ENCODE measurements at regions not wholly inside any gene's neighbourhood (a gene's known extent, or its start where the extent isn't known, plus 50 kb on each side); places are given as distances from the start of the nearest gene placed in this dataset.
A peak's percentile ranks its signal among the peaks of the same experiment; 100 is the strongest.

- no peak for DNase-seq
Observed at GRCh38 chr12:71071536-71072097, 86.2 kb downstream of the TSPAN8 start.

- no peak for DNase-seq
Observed at GRCh38 chr12:71070416-71071128, 87.2 kb downstream of the TSPAN8 start.

- no peak for DNase-seq
Observed at GRCh38 chr12:71069311-71069710, 88.5 kb downstream of the TSPAN8 start.

- DNase-seq, result no peak
Observed at GRCh38 chr12:71063087-71063486, 94.7 kb downstream of the TSPAN8 start.

- DNase-seq, result no peak
Observed at GRCh38 chr12:71061451-71061850, 96.3 kb downstream of the TSPAN8 start.

- DNase-seq, result no peak
Observed at GRCh38 chr12:71060426-71060825, 97.4 kb downstream of the TSPAN8 start.

- no peak for DNase-seq
Observed at GRCh38 chr12:71057330-71057729, 100.5 kb downstream of the TSPAN8 start.

GRCh38 chr12:71054551-71054950 lies 103.2 kb downstream of the TSPAN8 start:
- DNase-seq, result no peak

GRCh38 chr12:71046215-71046614 lies 111.6 kb downstream of the TSPAN8 start:
- DNase-seq, result no peak

- no peak for DNase-seq
Observed at GRCh38 chr12:71045781-71046180, 112.0 kb downstream of the TSPAN8 start.

GRCh38 chr12:71041476-71041875 lies 116.3 kb downstream of the TSPAN8 start:
- DNase-seq, result no peak

- DNase-seq, result no peak
Observed at GRCh38 chr12:71038960-71039359, 118.4 kb upstream of the PTPRR start.

GRCh38 chr12:71036526-71036925 lies 116.0 kb upstream of the PTPRR start:
- no peak for DNase-seq

GRCh38 chr12:71032933-71033332 lies 112.4 kb upstream of the PTPRR start:
- no peak for DNase-seq

GRCh38 chr12:71029302-71029701 lies 108.8 kb upstream of the PTPRR start:
- peak; percentile 72 for DNase-seq

GRCh38 chr12:71027856-71028255 lies 107.3 kb upstream of the PTPRR start:
- no peak for DNase-seq

GRCh38 chr12:71024827-71025226 lies 104.3 kb upstream of the PTPRR start:
- DNase-seq, result no peak

- DNase-seq, result no peak
Observed at GRCh38 chr12:71024281-71024680, 103.7 kb upstream of the PTPRR start.

- DNase-seq, result no peak
Observed at GRCh38 chr12:71021491-71021890, 101.0 kb upstream of the PTPRR start.

- no peak for DNase-seq
Observed at GRCh38 chr12:71019282-71019831, 98.8 kb upstream of the PTPRR start.

- DNase-seq, result no peak
Observed at GRCh38 chr12:71018682-71019081, 98.1 kb upstream of the PTPRR start.

GRCh38 chr12:71014180-71014785 lies 93.7 kb upstream of the PTPRR start:
- no peak for DNase-seq

GRCh38 chr12:71011261-71011660 lies 90.7 kb upstream of the PTPRR start:
- DNase-seq, result no peak

GRCh38 chr12:71010143-71010479 lies 89.6 kb upstream of the PTPRR start:
- no peak for DNase-seq

Measured in islet precursor cell (in vitro differentiated cells).